Adrenal gland (tissue), 9 donors: ENCODE measurements at regions not wholly inside any gene's neighbourhood (a gene's known extent, or its start where the extent isn't known, plus 50 kb on each side); places are given as distances from the start of the nearest gene placed in this dataset.

ENCODE experiments used
- DNase-seq, 7 donors: peaks; one replicate each; pipeline ENCODE4 v3.0.0-alpha.2; 2019 to 2020
- H3K27ac ChIP-seq, 5 donors: fragments of 200-600 bp; sonication (generic) in 4 of 5; 1 replicate in 3 of 5; 2 replicates in 2 of 5; pipeline versions ENCODE4 v1.5.1 to v1.8.0; 2016 to 2020; ENCODE audit warnings: mild to moderate bottlenecking in 1 of 5
- H3K27me3 ChIP-seq: fragments of 200-600 bp; 2 replicates; pipeline ENCODE4 v1.8.0; 2021
- H3K36me3 ChIP-seq, 2 donors: fragments of 200-600 bp; replicated peaks in 1 of 2; 1 replicate in 1 of 2; 2 replicates in 1 of 2; pipeline versions ENCODE4 v1.5.1 to v1.8.0; 2018 to 2022
- H3K4me1 ChIP-seq, 2 donors: fragments of 200-600 bp; replicated peaks in 1 of 2; 1 replicate in 1 of 2; 2 replicates in 1 of 2; pipeline versions ENCODE4 v1.5.1 to v1.8.0; 2018 to 2021
- H3K4me3 ChIP-seq, 4 donors: fragments of 200-600 bp; sonication (generic) in 3 of 4; one replicate each; pipeline ENCODE4 v1.5.1; 2016 to 2018
- H3K9me3 ChIP-seq, 3 donors: fragments of 200-600 bp; sonication (generic) in 1 of 3; replicated peaks in 1 of 3; 1 replicate in 2 of 3; 2 replicates in 1 of 3; pipeline versions ENCODE4 v1.5.1 to v1.8.0; 2016 to 2021
- POLR2A ChIP-seq, 2 donors: fragments of 450-650 bp; IDR thresholded peaks; one replicate each; pipeline ENCODE4 v1.6.1; 2017; ENCODE audit warnings: antibody characterized with exemption in 2 of 2, mild to moderate bottlenecking in 2 of 2, moderate library complexity in 1 of 2
- WGBS, 4 donors: extraction: QIAGEN DNeasy Blood & Tissue Kit in 2 of 4; methylation state at CpG; one replicate each; pipeline versions ENCODE4 v1.1.5 to v1.1.7; 2013 to 2017; 5-methylcytosine and 5-hydroxymethylcytosine counted together
- intact Hi-C, 2 donors: fragments of 100-400 bp; cut with DNase I; formaldehyde crosslinking; loops; one replicate each; pipeline versions ENCODE4 v1.14.1 to v1.15.0; 2022 to 2023
- TF ChIP-seq, protein P1 (sequence below), 6 experiments: fragments of 450-650 bp in 4 of 6; fragments of 200-600 bp in 2 of 6; sonication (generic) in 1 of 6; IDR thresholded peaks; 1 replicate in 5 of 6; 2 replicates in 1 of 6; pipeline versions ENCODE4 v1.5.1 to v1.8.0; 2016 to 2021; ENCODE audit warnings: antibody characterized with exemption in 6 of 6, mild to moderate bottlenecking in 2 of 6, moderate library complexity in 1 of 6
- donor health status: healthy with polysubstance abuse.
- donor health status: Bipolar disorder and iron deficiency.
- donor health status: DM: yes; HTN: yes; CAD: no.
- donor health status: DM: no; HTN: no; CAD: no.
- donor health status: DM: no; HTN: no; CAD: no.

GRCh38 chr3:154850921-154851320 lies 229.2 kb upstream of the MME start:
- Histone ChIP-seq H3K4me3 (no peak overlapping the region), H3K9me3 (no peaks in the 10 kb centered on the region), H3K36me3 (no peaks in the 10 kb centered on the region), H3K27ac (no peak overlapping the region), H3K4me1 (no peaks in the 10 kb centered on the region), H3K27me3 (no peaks in the 10 kb centered on the region)
- DNase-seq: no peak
- TF ChIP-seq, protein P1, sequence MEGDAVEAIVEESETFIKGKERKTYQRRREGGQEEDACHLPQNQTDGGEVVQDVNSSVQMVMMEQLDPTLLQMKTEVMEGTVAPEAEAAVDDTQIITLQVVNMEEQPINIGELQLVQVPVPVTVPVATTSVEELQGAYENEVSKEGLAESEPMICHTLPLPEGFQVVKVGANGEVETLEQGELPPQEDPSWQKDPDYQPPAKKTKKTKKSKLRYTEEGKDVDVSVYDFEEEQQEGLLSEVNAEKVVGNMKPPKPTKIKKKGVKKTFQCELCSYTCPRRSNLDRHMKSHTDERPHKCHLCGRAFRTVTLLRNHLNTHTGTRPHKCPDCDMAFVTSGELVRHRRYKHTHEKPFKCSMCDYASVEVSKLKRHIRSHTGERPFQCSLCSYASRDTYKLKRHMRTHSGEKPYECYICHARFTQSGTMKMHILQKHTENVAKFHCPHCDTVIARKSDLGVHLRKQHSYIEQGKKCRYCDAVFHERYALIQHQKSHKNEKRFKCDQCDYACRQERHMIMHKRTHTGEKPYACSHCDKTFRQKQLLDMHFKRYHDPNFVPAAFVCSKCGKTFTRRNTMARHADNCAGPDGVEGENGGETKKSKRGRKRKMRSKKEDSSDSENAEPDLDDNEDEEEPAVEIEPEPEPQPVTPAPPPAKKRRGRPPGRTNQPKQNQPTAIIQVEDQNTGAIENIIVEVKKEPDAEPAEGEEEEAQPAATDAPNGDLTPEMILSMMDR (IDR thresholded peaks at IDR 0.05): no peak
- no peak for TF ChIP-seq POLR2A (IDR thresholded peaks at IDR 0.05)
- intact Hi-C loops: no loop called here
- 87 to 94% (median 93%) methylated on average over 2 of the region's 2 CpGs for WGBS, 4 donors

DNA sequence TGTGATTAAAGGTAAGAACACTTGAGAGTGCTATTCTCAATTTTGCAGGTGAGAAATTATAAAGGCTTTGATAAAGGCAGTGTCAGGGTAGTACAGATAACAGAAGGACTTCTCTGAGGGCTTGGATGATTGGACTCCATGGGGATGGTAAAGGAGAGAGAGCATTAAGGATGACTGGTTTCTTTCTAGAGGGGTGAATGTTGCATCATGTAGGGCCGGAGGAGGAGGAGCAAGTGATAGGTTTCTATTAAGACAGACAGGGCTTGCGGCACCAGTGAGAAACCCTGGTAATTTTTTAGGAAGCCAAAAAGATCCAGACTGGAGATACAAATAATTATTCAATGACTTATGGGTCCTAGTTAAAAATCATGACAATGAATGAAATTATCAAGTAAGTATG lies 230.7 kb upstream of the MME start:
- Histone ChIP-seq H3K4me3 (no peak overlapping the region), H3K9me3 (no peaks in the 10 kb centered on the region), H3K27ac (no peak overlapping the region), H3K4me1 (no peaks in the 10 kb centered on the region), H3K36me3 (no peaks in the 10 kb centered on the region), H3K27me3 (no peaks in the 10 kb centered on the region)
- intact Hi-C loops: no loop called here
- TF ChIP-seq POLR2A (IDR thresholded peaks at IDR 0.05): no peak
- TF ChIP-seq, protein P1 (IDR thresholded peaks at IDR 0.05): no peak
- no peak for DNase-seq
- 69 to 87% (median 80%) methylated on average over 2 of the region's 2 CpGs for WGBS, 4 donors

- TF ChIP-seq, protein P1 (IDR thresholded peaks at IDR 0.05): no peak
- TF ChIP-seq POLR2A (IDR thresholded peaks at IDR 0.05): no peak
- DNase-seq: no peak
- Histone ChIP-seq H3K4me3 (no peak overlapping the region), H3K36me3 (no peaks in the 10 kb centered on the region), H3K27ac (no peak overlapping the region), H3K27me3 (no peaks in the 10 kb centered on the region), H3K9me3 (no peaks in the 10 kb centered on the region), H3K4me1 (no peaks in the 10 kb centered on the region)
- 65 to 87% (median 70%) methylated on average over 1 of the region's 1 CpG for WGBS, 4 donors
- intact Hi-C loops: no loop called here
Observed at GRCh38 chr3:154844863-154845262, 235.3 kb upstream of the MME start.

- WGBS, 4 donors: 43 to 54% (median 50%) methylated on average over 1 of the region's 1 CpG
- Histone ChIP-seq H3K27ac (no peak overlapping the region), H3K27me3 (no peaks in the 10 kb centered on the region), H3K4me3 (no peak overlapping the region), H3K9me3 (no peaks in the 10 kb centered on the region), H3K36me3 (no peaks in the 10 kb centered on the region), H3K4me1 (no peaks in the 10 kb centered on the region)
- DNase-seq: no peak
- intact Hi-C loops: no loop called here
- TF ChIP-seq, protein P1 (IDR thresholded peaks at IDR 0.05): no peak
- no peak for TF ChIP-seq POLR2A (IDR thresholded peaks at IDR 0.05)
Observed at GRCh38 chr3:154843647-154844046, 236.5 kb upstream of the MME start.
